ENCODE measurements at regions not wholly inside any gene's neighbourhood (a gene's known extent, or its start where the extent isn't known, plus 50 kb on each side); places are given as distances from the start of the nearest gene placed in this dataset.

DNA sequence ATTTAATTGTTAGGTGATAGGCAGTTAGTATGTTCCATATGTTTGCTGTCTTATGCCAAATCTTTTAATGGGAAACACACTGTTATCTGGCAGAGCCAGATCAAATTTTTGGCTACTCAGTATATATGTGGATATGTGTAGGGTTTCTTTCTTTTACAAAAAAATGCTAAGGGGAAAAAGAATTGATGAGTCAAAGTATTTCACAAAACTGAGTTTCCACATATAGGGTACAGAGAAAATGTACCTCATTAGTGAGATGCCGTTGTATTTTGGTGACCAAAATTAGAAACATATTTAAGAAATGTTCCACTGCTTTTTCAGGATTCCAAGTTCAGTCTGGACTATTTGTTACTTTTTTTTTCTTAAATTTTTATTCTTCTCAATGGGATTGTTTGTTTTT lies 201.2 kb upstream of the PTGFR start:
- no peak for DNase-seq
- H3K27ac ChIP-seq: no peak overlapping the region
- intact Hi-C loops (cut with DNase I; ENCODE audit: low total_unique reads): no loop called here
- H3K27me3 ChIP-seq: no peaks in the 10 kb centered on the region
- no peaks in the 10 kb centered on the region for H3K36me3 ChIP-seq (ENCODE audit: low read depth, missing control alignments)
- WGBS, 2 donors: 63 to 76% methylated on average over 1 of the region's 1 CpG
- no peaks in the 10 kb centered on the region for H3K9me3 ChIP-seq
- no peak overlapping the region for H3K4me3 ChIP-seq
- TF ChIP-seq, protein P1, sequence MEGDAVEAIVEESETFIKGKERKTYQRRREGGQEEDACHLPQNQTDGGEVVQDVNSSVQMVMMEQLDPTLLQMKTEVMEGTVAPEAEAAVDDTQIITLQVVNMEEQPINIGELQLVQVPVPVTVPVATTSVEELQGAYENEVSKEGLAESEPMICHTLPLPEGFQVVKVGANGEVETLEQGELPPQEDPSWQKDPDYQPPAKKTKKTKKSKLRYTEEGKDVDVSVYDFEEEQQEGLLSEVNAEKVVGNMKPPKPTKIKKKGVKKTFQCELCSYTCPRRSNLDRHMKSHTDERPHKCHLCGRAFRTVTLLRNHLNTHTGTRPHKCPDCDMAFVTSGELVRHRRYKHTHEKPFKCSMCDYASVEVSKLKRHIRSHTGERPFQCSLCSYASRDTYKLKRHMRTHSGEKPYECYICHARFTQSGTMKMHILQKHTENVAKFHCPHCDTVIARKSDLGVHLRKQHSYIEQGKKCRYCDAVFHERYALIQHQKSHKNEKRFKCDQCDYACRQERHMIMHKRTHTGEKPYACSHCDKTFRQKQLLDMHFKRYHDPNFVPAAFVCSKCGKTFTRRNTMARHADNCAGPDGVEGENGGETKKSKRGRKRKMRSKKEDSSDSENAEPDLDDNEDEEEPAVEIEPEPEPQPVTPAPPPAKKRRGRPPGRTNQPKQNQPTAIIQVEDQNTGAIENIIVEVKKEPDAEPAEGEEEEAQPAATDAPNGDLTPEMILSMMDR (IDR thresholded peaks at IDR 0.05): no peak
- no peaks in the 10 kb centered on the region for H3K4me1 ChIP-seq

DNA sequence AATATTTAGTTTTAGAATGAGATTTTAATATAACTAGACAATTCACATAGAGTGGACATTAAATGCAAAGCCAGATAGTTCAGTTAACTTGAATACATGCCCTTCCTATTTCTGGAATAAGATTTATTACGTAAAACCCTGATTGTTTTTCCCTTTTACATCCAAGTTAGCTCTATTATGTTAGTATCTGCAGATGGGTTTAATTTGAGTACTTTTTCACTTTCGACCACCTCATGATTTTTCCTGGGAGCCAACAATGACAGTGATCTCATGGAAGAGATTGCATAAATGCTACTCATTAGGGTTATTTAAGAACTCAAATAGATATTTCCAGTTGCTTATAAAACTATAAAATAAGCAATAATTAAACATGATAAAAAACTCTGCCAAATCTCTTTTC lies 199.4 kb upstream of the PTGFR start:
- TF ChIP-seq, protein P1 (IDR thresholded peaks at IDR 0.05): no peak
- no peak for TF ChIP-seq POLR2A (IDR thresholded peaks at IDR 0.05)
- Histone ChIP-seq H3K27ac (no peak overlapping the region), H3K36me3 (ENCODE audit: low read depth, missing control alignments) (no peaks in the 10 kb centered on the region), H3K27me3 (no peaks in the 10 kb centered on the region), H3K4me3 (no peak overlapping the region), H3K9me3 (no peaks in the 10 kb centered on the region), H3K4me1 (no peaks in the 10 kb centered on the region)
- no peak for DNase-seq
- intact Hi-C loops (cut with DNase I; ENCODE audit: low total_unique reads): no loop called here
- 75 to 88% methylated on average over 2 of the region's 2 CpGs for WGBS, 2 donors

DNA sequence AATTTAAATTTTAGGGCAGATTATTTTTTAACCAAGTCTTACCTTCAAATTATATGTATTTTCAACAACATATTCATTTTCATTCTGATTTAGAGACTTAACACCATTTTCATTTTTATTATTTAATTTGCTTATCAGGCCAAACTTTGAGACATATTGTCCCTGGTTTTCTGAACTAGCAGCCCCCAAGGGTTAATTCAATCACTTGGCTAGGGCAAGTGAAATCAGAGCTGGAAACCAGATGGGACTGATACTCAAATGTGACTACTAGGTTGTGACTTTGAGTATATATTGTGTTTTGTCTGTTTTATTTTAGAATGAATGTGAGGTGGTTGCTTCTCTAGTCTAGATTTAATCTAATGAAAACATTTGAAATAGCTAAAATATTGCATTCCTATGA lies 198.9 kb upstream of the PTGFR start:
- no peaks in the 10 kb centered on the region for H3K9me3 ChIP-seq
- H3K4me1 ChIP-seq: no peaks in the 10 kb centered on the region
- H3K4me3 ChIP-seq: no peak overlapping the region
- intact Hi-C loops (cut with DNase I; ENCODE audit: low total_unique reads): no loop called here
- H3K27me3 ChIP-seq: no peaks in the 10 kb centered on the region
- H3K27ac ChIP-seq: no peak overlapping the region
- H3K36me3 ChIP-seq (ENCODE audit: low read depth, missing control alignments): no peaks in the 10 kb centered on the region
- no peak for DNase-seq
- TF ChIP-seq, protein P1 (IDR thresholded peaks at IDR 0.05): no peak
- TF ChIP-seq POLR2A (IDR thresholded peaks at IDR 0.05): no peak

DNA sequence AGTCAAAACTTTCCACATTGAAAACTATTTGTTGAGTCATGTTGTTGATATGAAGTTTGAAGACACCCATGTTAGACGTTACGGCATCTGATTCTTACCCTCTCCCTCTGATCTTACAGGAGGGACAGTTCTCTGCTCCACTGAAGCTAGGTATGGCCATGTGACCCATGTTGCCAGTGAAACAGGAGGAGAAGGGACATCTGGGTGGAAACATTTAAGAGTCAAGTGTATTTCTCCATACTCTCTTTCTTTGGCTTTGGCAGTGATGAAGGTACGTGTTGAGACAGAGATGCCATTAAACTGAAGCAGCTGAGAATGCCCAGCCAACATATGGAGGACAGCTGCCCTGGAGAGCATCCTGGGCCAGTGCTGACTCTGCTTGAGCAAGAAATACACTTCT lies 198.4 kb upstream of the PTGFR start:
- H3K36me3 ChIP-seq (ENCODE audit: low read depth, missing control alignments): no peaks in the 10 kb centered on the region
- intact Hi-C loops (cut with DNase I; ENCODE audit: low total_unique reads): no loop called here
- DNase-seq: no peak
- TF ChIP-seq, protein P1 (IDR thresholded peaks at IDR 0.05): no peak
- TF ChIP-seq POLR2A (IDR thresholded peaks at IDR 0.05): no peak
- no peak overlapping the region for H3K4me3 ChIP-seq
- H3K27ac ChIP-seq: no peak overlapping the region
- no peaks in the 10 kb centered on the region for H3K9me3 ChIP-seq
- H3K27me3 ChIP-seq: no peaks in the 10 kb centered on the region
- H3K4me1 ChIP-seq: no peaks in the 10 kb centered on the region
- 79 to 89% methylated on average over 3 of the region's 3 CpGs for WGBS, 2 donors

DNA sequence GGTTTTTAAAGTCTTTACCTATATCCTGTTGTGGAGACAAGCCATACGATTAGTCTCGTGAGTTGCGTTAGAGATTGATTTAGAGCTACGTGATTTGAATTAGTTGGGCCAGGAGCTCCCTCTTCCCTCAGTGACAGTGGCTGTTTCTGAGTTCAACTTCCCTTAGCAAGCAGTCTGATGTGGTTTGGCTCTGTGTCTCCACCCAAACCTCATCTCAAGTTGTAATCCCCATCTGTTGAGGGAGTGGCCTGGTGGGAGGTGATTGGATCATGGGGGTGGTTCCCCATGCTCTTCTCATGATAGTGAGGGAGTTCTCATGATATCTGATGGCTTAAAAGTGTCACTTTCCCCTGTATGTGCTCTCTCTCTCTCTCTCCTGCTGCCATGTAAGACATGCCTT lies 192.9 kb upstream of the PTGFR start:
- no peak for DNase-seq
- no peaks in the 10 kb centered on the region for H3K36me3 ChIP-seq (ENCODE audit: low read depth, missing control alignments)
- H3K4me1 ChIP-seq: no peaks in the 10 kb centered on the region
- WGBS, 2 donors: 93 to 95% methylated on average over 4 of the region's 4 CpGs
- H3K27me3 ChIP-seq: no peaks in the 10 kb centered on the region
- intact Hi-C loops (cut with DNase I; ENCODE audit: low total_unique reads): no loop called here
- no peak overlapping the region for H3K27ac ChIP-seq
- no peak overlapping the region for H3K4me3 ChIP-seq
- H3K9me3 ChIP-seq: no peaks in the 10 kb centered on the region
- no peak for TF ChIP-seq POLR2A (IDR thresholded peaks at IDR 0.05)
- TF ChIP-seq, protein P1 (IDR thresholded peaks at IDR 0.05): no peak

Data from testis (tissue), 2 donors.